HG02840 (cell line): ENCODE measurements at regions not wholly inside any gene's neighbourhood (a gene's known extent, or its start where the extent isn't known, plus 50 kb on each side); places are given as distances from the start of the nearest gene placed in this dataset.

Source experiments
- ATAC-seq: cut with Tn5 transposase; IDR thresholded peaks from one replicate; pipeline ENCODE4 v1.9.1; 2021; ENCODE audit warnings: mild to moderate bottlenecking, moderate library complexity, moderate number of reproducible peaks; ENCODE audit not compliant: unreplicated experiment, low FRiP score

GRCh38 chr21:29228306-29228705, 70.4 kb upstream of the BACH1 start:
- no peak for ATAC-seq

DNA sequence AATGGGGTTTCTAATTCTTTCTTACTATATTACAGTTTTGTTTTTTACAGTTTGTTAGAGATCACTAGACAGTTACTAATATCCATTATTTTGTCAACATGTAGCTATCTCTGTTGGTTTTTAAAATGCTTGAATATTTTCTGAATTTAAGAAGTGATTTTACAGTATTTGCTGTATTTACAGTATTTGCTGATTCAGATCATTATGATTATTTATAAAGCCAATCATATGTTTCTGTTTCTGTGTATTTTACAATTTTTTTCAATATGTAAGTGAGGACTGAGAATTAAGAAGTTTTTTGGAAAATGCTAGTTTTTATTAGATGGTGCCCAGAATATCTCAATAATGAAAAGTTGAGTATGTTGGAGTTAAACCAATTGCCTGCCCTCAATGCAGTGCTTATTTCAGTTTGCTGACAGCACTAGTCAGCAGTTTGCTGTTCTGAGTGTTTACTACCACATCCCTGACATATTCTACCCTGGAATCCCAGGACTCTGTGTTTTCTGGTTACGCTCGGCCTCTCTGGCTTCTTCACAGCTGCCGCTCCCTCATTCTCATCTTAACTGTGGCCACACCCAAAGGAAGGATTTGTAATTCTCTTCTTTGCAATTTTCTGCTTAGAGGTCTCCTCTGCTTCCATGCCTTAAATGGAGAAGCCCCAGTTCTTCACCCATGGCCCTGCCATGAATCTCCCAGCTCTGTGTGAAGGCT, 68.0 kb upstream of the BACH1 start:
- no peak for ATAC-seq

DNA sequence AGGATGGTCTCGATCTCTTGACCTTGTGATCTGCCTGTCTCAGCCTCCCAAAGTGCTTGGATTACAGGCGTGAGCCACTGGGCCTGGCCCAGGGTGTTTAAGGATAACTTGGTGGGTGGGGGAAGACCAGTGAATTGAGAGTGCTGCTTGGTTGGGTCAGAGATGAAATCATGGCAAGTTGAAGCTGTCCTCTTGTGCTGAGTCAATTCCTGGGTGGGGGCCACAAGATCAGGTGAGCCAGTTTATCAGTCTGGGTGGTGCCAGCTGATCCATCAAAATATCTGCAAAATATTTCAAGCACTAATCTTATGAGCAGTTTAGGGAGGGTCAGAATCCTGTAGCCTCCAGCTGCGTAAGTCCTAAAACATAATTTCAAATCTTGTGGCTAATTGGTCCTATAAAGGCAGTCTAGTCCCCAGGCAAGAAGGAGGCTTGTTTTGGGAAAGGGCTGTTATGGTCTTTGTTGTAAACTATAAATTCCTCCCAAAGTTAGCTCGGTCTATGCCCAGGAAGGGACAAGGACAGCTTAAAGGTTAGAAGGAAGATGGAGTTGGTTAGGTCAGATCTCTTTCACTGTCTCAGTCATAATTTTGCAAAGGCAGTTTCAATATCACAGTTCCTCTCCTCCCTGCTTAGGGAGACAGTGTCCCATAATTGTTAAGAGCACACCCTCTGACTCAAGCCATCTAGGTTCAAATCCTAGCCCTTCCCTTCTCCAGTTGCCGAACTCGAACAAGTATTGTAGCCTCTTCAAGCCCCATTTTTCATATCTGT, 66.8 kb upstream of the BACH1 start:
- no peak for ATAC-seq

GRCh38 chr21:29232530-29233255, 66.0 kb upstream of the BACH1 start:
- ATAC-seq: no peak

- no peak for ATAC-seq
Measured at GRCh38 chr21:29233256-29233546, 65.5 kb upstream of the BACH1 start.

DNA sequence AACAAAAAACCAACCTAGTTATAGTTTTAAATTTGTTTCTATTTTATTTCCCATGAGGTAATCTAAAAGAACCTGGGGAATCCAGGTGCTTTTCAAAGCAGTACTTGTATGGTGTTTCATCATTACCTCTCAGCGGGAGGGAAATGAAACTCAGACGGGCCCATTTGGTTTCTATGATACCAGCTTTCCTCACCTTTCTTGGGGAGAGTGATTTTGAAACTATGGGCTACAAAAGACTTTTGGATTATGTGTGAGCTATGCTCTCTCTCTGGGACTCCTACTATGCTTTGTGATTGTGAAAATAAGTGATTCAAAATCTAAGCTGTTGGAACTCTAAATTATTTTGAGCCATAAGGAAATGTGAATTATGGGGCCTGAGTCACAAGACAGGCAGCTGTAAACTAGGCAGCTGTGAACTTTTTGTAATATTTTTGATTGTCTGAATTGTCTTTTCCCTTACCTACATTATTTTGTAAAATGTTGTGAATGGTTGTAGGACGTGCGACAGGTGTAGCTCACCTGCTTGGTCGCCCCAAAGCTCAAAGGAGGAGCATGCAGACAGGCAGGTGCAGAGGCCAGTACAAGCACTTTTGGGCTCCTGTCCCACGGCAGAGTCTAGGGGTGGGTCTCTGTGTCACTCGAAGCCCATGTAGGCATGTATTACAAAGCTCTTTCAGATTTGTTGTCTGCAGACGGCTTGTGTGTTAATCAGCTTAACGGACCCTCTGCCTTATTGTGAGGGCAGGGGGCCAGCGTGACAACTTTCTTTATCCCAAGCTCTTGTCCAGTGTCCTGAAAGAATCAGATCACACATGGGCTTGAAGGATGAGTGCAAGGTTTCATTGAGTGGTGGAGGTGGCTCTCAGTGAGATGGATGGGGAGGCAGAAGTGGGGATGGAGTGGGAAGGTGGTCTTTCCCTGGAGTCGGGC, 64.8 kb upstream of the BACH1 start:
- peak; percentile 59 for ATAC-seq

DNA sequence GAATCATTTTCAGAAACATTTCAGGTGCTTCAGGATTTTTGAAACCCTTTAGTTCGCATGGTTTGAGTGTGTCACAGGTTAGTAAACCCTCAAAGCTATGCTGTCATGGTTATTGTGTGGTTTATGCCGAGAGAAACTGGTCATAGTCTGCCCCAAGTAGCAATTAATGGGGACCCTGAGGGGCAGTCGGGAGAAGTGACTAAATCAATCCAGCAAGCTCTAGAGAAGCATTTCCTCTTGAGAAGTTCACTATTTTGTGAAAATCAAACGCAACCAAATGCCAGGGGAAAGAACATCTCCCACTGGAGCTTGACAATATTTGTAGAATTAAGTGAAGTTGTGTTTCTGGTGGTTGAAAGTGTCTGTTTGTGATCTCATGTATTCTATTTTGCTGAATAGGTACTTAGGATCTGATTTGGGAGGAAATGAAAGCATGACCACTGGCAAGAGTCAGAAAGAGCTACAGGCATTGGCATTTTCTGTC, 63.0 kb upstream of the BACH1 start:
- ATAC-seq: peak; percentile 44

DNA sequence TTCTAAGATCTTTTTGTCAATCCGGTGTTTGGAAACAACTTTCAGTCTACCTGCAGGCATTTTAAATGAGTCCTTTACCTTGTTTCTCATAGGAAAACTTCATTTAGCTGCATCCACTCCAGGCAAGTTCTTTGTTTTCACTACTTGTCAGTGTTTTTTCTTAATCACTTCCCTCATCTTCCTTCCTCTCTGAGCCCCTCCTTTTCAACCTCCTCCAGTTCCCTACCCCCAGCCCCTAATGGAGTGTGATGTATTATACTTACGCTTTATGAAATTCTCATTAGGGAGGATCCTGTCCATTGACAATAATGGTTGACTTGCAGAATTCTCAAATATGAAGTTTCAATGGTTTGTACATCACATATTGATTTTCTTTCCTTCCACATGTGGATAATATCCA, 62.5 kb upstream of the BACH1 start:
- ATAC-seq: no peak

DNA sequence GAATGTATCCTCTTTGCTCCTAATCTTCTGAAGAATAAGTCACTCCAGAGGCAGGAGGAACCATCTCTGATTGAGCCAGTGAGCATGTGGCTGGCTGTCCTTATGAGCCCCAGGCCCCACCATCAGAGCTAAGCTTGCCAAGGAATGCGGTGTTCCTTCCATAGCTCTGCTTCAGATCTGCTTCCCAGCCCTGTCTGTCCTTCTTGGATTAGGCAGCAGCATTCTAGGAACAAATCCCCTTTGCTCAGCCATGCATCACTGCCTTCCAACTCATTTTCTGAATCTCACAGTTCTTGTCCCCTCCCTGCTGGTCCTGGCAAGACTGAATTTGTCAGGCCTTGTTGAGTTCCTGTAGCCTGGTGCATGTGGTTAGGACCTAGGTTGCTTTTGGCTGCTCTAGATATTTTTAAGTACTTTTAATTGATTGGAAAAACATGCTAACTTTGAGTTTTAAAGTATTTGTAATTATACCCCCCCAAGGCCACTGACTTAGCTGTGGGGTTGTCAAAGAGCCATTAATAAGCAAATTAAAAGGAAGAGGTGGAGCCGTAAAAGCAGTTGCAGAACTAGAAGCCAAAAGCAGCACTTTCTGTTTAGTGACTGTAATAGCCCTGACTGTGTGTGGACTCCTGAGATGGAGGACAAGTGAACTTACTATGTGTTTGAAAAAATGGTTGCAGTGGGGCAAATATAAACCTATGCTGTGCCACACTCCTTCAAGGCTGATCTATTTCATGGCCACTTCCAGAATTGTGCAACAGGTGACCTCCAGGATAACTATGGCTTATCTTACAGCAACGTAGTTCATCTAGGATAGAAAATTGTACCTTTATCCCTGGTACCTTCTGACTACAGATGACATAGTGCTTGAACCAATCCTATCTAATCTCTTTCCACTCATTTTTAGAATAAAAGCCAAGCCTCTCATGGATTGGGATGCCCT, 61.3 kb upstream of the BACH1 start:
- no peak for ATAC-seq

GRCh38 chr21:29238053-29238966, 60.4 kb upstream of the BACH1 start:
- no peak for ATAC-seq

GRCh38 chr21:29238967-29239290, 59.8 kb upstream of the BACH1 start:
- ATAC-seq: no peak

DNA sequence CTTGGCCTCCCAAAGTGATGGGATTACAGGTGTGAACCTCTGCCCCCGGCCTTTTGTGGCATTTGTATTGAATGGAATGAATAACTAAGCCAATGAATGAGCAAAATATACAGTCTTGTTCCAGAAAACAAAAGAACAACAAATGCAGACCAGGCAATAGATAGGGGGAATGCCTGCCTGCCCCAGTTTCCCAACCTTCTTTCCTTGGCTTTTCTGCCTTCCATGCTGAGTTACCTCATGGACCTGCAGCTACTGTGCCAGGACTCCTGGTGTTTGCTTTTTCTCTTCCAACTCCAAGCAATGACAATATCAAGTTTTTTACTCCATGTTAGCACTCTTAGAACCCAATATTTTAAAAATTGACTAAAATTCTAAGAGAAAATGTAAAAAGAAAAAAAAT, 58.6 kb upstream of the BACH1 start:
- ATAC-seq: no peak

- ATAC-seq: no peak
Measured at GRCh38 chr21:29242201-29242600, 56.5 kb upstream of the BACH1 start.

GRCh38 chr21:29243188-29243587, 55.5 kb upstream of the BACH1 start:
- no peak for ATAC-seq

- ATAC-seq: peak; percentile 76
Measured at GRCh38 chr21:29245104-29245643, 53.5 kb upstream of the BACH1 start.

DNA sequence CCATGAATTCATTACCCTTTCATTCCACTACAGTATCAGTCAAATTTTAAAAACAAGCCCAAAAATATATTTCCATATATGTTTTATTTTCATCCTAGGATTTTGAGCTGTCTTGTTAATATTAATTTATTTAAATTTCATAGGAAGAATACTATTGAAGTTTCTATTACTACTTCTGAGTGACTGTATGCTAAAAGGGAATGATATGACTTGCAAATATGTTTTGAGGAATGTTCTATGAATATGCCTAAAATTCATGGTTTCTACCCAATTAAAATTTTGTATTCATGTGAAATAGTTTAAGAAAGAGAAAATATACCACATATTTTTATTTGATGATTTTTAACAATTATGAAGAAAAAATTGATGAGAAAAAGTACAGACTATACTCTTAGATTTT, 52.9 kb upstream of the BACH1 start:
- ATAC-seq: no peak

GRCh38 chr21:29246614-29247013, 52.1 kb upstream of the BACH1 start:
- ATAC-seq: no peak

GRCh38 chr21:29248124-29248523, 50.6 kb upstream of the BACH1 start:
- no peak for ATAC-seq
